Natural killer cell (primary cell): ENCODE measurements at regions not wholly inside any gene's neighbourhood (a gene's known extent, or its start where the extent isn't known, plus 50 kb on each side); places are given as distances from the start of the nearest gene placed in this dataset.

Experiments
- ATAC-seq, 3 donors: fragments of 150-1000 bp in 2 of 3; fragments of 200-7000 bp in 1 of 3; cut with Tn5 transposase; 1 replicate in 1 of 3; 2 replicates in 2 of 3; pipeline ENCODE4 v1.10.0; 2021; ENCODE audit warnings: mild to moderate bottlenecking in 2 of 3, moderate library complexity in 2 of 3
- DNase-seq, 2 donors: peaks; one replicate each; pipeline versions ENCODE4 v3.0.0 to v3.0.0-alpha.2; 2013 to 2021; ENCODE audit warnings: mixed read lengths in 1 of 2
- H3K27ac ChIP-seq: one replicate; pipeline ENCODE4 v1.5.1; 2013; ENCODE audit warnings: mild to moderate bottlenecking, low read length
- H3K27me3 ChIP-seq: one replicate; pipeline ENCODE4 v1.6.1; 2013; ENCODE audit warnings: low read length; ENCODE audit not compliant: control insufficient read depth, insufficient read depth
- H3K36me3 ChIP-seq: one replicate; pipeline ENCODE4 v1.6.1; 2013; ENCODE audit warnings: low read length; ENCODE audit not compliant: control insufficient read depth, insufficient read depth
- H3K4me1 ChIP-seq: one replicate; pipeline ENCODE4 v1.6.1; 2013; ENCODE audit warnings: low read length; ENCODE audit not compliant: control insufficient read depth, insufficient read depth
- H3K4me3 ChIP-seq: one replicate; pipeline ENCODE4 v1.5.1; 2013; ENCODE audit warnings: low read length
- H3K9me3 ChIP-seq: one replicate; pipeline ENCODE4 v1.6.1; 2013; ENCODE audit warnings: low read length; ENCODE audit not compliant: control insufficient read depth, insufficient read depth
- H3K27ac Mint-ChIP-seq, 2 donors: one replicate each; pipeline ENCODE4 v1.8.0; 2022; ENCODE audit warnings: mild to moderate bottlenecking in 2 of 2, mixed read lengths in 2 of 2, moderate library complexity in 1 of 2
- H3K27me3 Mint-ChIP-seq, 2 donors: one replicate each; pipeline ENCODE4 v1.8.0; 2022; ENCODE audit warnings: low read depth in 2 of 2, mixed read lengths in 2 of 2
- H3K36me3 Mint-ChIP-seq: one replicate; pipeline ENCODE4 v1.8.0; 2022; ENCODE audit warnings: mixed read lengths
- H3K4me1 Mint-ChIP-seq, 2 donors: one replicate each; pipeline ENCODE4 v1.8.0; 2022; ENCODE audit warnings: mixed read lengths in 2 of 2
- H3K4me3 Mint-ChIP-seq: one replicate; pipeline ENCODE4 v1.8.0; 2022; ENCODE audit warnings: mild to moderate bottlenecking, moderate library complexity, mixed read lengths
- H3K9me3 Mint-ChIP-seq, 2 donors: one replicate each; pipeline ENCODE4 v1.8.0; 2022; ENCODE audit warnings: mixed read lengths in 2 of 2
- CTCF ChIP-seq: fragments of 200-600 bp; IDR thresholded peaks from one replicate; pipeline ENCODE4 v1.8.0; 2022; ENCODE audit warnings: antibody characterized with exemption
- WGBS: methylation state at CpG from one replicate; pipeline ENCODE4 v1.1.7; 2013; ENCODE audit warnings: missing lambda C conversion rate; ENCODE audit not compliant: insufficient coverage; 5-methylcytosine and 5-hydroxymethylcytosine counted together
- intact Hi-C: fragments of 100-400 bp; cut with micrococcal nuclease; formaldehyde crosslinking; loops from one replicate; pipeline ENCODE4 v1.14.2; 2022

GRCh38 chr13:73190477-73190876 lies 131.7 kb downstream of the KLF5 start:
- no peak for ATAC-seq
- Histone ChIP-seq H3K27me3 (no peaks in the 10 kb centered on the region), H3K27ac (no peak overlapping the region), H3K36me3 (no peaks in the 10 kb centered on the region), H3K4me1 (no peaks in the 10 kb centered on the region), H3K9me3 (no peaks in the 10 kb centered on the region), H3K4me3 (no peak overlapping the region)
- TF ChIP-seq CTCF: no peak
- H3K9me3 Mint-ChIP-seq: no peaks in the 10 kb centered on the region
- H3K27ac Mint-ChIP-seq: no peak overlapping the region
- H3K36me3 Mint-ChIP-seq: no peaks in the 10 kb centered on the region
- H3K4me3 Mint-ChIP-seq: no peak overlapping the region
- peaks cover 5 to 8% of the 10 kb centered on the region in 2 donors for H3K27me3 Mint-ChIP-seq
- 80% methylated on average over 5 of the region's 5 CpGs for WGBS
- DNase-seq: no peak
- intact Hi-C loops: no loop called here
- H3K4me1 Mint-ChIP-seq: no peaks in the 10 kb centered on the region

GRCh38 chr13:73189776-73190175 lies 131.0 kb downstream of the KLF5 start:
- Histone ChIP-seq H3K27me3 (no peaks in the 10 kb centered on the region), H3K4me1 (no peaks in the 10 kb centered on the region), H3K27ac (no peak overlapping the region), H3K9me3 (no peaks in the 10 kb centered on the region), H3K4me3 (no peak overlapping the region), H3K36me3 (no peaks in the 10 kb centered on the region)
- no peak for TF ChIP-seq CTCF
- 91% methylated on average over 7 of the region's 8 CpGs for WGBS
- H3K9me3 Mint-ChIP-seq: no peaks in the 10 kb centered on the region
- H3K4me1 Mint-ChIP-seq: no peaks in the 10 kb centered on the region
- H3K4me3 Mint-ChIP-seq: no peak overlapping the region
- no peak for DNase-seq
- intact Hi-C loops: no loop called here
- no peak overlapping the region for H3K27ac Mint-ChIP-seq
- no peaks in the 10 kb centered on the region for H3K36me3 Mint-ChIP-seq
- ATAC-seq: no peak
- H3K27me3 Mint-ChIP-seq: peaks cover 5 to 8% of the 10 kb centered on the region in 2 donors

GRCh38 chr13:73189362-73189761 lies 130.6 kb downstream of the KLF5 start:
- ATAC-seq: no peak
- no peak for DNase-seq
- no peaks in the 10 kb centered on the region for H3K27me3 ChIP-seq
- WGBS: 73% methylated on average over 2 of the region's 2 CpGs
- Mint-ChIP-seq H3K27ac (no peak overlapping the region), H3K4me1 (no peaks in the 10 kb centered on the region), H3K4me3 (no peak overlapping the region), H3K36me3 (no peaks in the 10 kb centered on the region), H3K9me3 (no peaks in the 10 kb centered on the region), H3K27me3 (peaks cover 5 to 8% of the 10 kb centered on the region in 2 donors)
- no peaks in the 10 kb centered on the region for H3K9me3 ChIP-seq
- H3K4me3 ChIP-seq: no peak overlapping the region
- intact Hi-C loops: no loop called here
- no peak for TF ChIP-seq CTCF
- H3K27ac ChIP-seq: no peak overlapping the region
- no peaks in the 10 kb centered on the region for H3K4me1 ChIP-seq
- H3K36me3 ChIP-seq: no peaks in the 10 kb centered on the region

GRCh38 chr13:73187106-73187505 lies 128.3 kb downstream of the KLF5 start:
- intact Hi-C loops: no loop called here
- no peak overlapping the region for H3K27ac ChIP-seq
- 94% methylated on average over 4 of the region's 4 CpGs for whole genome bisulfite sequencing
- H3K4me3 Mint-ChIP-seq: no peak overlapping the region
- H3K27me3 ChIP-seq: no peaks in the 10 kb centered on the region
- no peak overlapping the region for H3K27ac Mint-ChIP-seq
- ATAC-seq (no peak), DNase-seq (no peak)
- no peaks in the 10 kb centered on the region for H3K4me1 ChIP-seq
- peaks cover 4 to 8% of the 10 kb centered on the region in 2 donors for H3K27me3 Mint-ChIP-seq
- H3K9me3 ChIP-seq: no peaks in the 10 kb centered on the region
- no peak for TF ChIP-seq CTCF
- H3K4me1 Mint-ChIP-seq: no peaks in the 10 kb centered on the region
- H3K9me3 Mint-ChIP-seq: no peaks in the 10 kb centered on the region
- no peaks in the 10 kb centered on the region for H3K36me3 ChIP-seq
- H3K4me3 ChIP-seq: no peak overlapping the region
- no peaks in the 10 kb centered on the region for H3K36me3 Mint-ChIP-seq
